Muscle of back (tissue), 3 donors: ENCODE measurements at regions not wholly inside any gene's neighbourhood (a gene's known extent, or its start where the extent isn't known, plus 50 kb on each side); places are given as distances from the start of the nearest gene placed in this dataset.
"Not testable (repeated sequence)": the region's sequence is repeated elsewhere in the genome, so short reads cannot be mapped to it uniquely, and the experiment has no call there.

ENCODE experiments used
- DNase-seq, 3 donors: peaks; one replicate each; pipeline versions ENCODE4 v3.0.0 to v3.0.0-alpha.2; 2013

DNA sequence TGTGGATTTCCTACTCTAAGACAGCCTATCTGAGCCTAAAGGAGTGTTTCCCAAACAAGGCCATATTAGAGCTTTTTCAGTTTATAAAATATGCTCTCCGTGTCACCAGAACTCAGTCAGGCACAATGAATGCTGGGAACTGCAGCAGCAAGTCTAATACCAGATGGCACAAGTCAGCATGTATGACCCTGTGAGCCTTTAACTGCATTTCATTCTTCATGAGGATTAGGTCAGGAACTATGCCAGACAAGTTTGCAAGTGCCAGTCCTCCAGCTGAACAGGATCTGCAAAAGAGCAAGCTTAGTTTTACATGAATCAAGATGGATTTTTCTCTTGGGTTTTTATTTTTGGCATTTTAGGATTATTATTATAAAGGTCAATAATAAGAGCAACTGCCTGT is 66.7 kb upstream of the SAMD5 start:
- DNase-seq, result peak; percentile 19 to 37 (median 25)

GRCh38 chr6:147447835-147448611 is 60.5 kb upstream of the SAMD5 start:
- DNase-seq, result no peak

DNA sequence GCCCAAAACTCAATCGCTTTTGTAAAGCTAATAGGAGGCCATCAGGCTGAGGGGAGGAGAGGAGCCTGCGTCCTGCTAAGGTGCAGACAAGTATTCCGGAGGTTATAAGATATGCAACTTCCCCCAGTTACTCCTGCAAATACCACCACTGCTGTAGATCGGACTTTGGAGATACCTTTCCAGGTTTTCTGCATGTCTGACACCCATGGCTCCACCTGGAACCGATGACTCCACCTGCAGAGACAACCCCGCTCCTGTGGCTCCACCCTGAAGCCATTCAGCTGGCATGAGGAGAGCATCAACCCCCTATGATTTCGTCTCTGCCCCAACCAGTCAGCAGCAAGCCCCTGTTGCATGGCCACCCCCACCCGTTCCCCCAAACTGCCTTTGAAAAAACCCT is 59.7 kb upstream of the SAMD5 start:
- DNase-seq, result no peak

DNA sequence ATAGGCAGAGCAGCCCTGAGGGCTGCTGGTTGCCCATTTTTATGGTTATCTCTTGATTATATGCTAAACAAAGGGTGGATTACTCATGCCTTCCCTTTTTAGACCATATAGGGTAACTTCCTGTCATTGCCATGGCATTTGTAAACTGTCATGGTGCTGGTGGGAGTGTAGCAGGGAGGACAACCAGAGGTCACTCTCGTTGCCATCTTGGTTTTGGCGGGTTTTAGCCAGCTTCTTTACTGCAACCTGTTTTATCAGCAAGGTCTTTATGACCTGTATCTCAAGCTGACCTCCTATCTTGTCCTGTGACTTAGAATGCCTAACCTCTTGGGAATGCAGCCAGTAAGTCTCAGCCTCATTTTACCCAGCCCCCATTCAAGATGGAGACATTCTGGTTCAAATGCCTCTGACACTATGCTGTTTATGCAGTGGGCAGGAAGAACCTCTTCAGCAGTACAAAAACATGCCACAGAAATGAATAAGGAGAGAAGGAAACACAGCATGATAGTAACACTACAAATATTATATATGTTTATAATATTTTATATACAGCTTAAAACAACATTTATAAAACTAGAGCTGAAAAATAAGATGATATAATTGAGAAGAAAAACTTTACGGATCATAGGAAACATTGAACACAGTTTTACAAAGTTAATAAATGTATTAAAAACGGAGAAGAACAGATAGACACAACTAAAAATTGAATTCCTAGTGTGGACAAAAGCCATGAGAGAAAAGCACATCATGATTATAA is 58.9 kb upstream of the SAMD5 start:
- DNase-seq, result no peak

- no peak for DNase-seq
These were observed 55.1 kb upstream of the SAMD5 start for GRCh38 chr6:147453361-147453760.

- not testable (repeated sequence) for DNase-seq
These were observed 53.6 kb upstream of the SAMD5 start for GRCh38 chr6:147454862-147455261.
